ENCODE measurements at regions not wholly inside any gene's neighbourhood (a gene's known extent, or its start where the extent isn't known, plus 50 kb on each side); places are given as distances from the start of the nearest gene placed in this dataset.

- no peak for TF ChIP-seq CTCF (conservative IDR thresholded peaks at IDR 0.05 in 1 of 2, IDR thresholded peaks at IDR 0.05 in 1 of 2; ENCODE audit: extremely low read depth in 1 of 2, insufficient read depth in 1 of 2, low read depth in 1 of 2, low read length in 2 of 2)
- no peak for TF ChIP-seq EZH2 (IDR thresholded peaks at IDR 0.05; ENCODE audit: borderline replicate concordance, low read length)
These were observed 605.9 kb upstream of the FAM174A start for GRCh38 chr5:99929067-99929805.

Data from mammary epithelial cell (primary cell).